GM12872 (cell line): ENCODE measurements at regions not wholly inside any gene's neighbourhood (a gene's known extent, or its start where the extent isn't known, plus 50 kb on each side); places are given as distances from the start of the nearest gene placed in this dataset.

Experiments
- TF ChIP-seq, protein P1 (sequence below): IDR thresholded peaks from 3 replicates; pipeline ENCODE4 v1.5.1; 2011; ENCODE audit warnings: low read depth, mild to moderate bottlenecking, low read length, moderate library complexity; ENCODE audit not compliant: insufficient read depth

DNA sequence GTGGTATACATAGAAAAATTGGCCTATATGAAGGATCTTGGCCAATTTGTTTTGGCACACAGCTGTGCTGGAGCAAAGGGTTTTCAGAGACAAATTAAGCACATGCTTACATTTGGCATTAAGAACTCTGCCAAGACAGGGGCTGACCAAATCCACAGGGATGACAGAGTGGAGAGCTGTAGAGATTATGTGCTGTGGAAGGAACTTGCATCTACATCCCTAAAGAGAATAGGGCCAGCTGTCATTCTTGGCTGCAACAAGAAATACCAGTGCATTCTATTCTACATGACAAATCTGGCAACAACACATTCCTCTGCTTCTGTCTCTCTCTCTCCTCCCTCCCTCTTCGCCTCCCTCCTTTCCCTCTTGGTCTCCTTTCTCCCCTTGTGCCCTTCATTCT, 75.6 kb downstream of the POM121L12 start:
- TF ChIP-seq, protein P1, sequence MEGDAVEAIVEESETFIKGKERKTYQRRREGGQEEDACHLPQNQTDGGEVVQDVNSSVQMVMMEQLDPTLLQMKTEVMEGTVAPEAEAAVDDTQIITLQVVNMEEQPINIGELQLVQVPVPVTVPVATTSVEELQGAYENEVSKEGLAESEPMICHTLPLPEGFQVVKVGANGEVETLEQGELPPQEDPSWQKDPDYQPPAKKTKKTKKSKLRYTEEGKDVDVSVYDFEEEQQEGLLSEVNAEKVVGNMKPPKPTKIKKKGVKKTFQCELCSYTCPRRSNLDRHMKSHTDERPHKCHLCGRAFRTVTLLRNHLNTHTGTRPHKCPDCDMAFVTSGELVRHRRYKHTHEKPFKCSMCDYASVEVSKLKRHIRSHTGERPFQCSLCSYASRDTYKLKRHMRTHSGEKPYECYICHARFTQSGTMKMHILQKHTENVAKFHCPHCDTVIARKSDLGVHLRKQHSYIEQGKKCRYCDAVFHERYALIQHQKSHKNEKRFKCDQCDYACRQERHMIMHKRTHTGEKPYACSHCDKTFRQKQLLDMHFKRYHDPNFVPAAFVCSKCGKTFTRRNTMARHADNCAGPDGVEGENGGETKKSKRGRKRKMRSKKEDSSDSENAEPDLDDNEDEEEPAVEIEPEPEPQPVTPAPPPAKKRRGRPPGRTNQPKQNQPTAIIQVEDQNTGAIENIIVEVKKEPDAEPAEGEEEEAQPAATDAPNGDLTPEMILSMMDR = no peak

DNA sequence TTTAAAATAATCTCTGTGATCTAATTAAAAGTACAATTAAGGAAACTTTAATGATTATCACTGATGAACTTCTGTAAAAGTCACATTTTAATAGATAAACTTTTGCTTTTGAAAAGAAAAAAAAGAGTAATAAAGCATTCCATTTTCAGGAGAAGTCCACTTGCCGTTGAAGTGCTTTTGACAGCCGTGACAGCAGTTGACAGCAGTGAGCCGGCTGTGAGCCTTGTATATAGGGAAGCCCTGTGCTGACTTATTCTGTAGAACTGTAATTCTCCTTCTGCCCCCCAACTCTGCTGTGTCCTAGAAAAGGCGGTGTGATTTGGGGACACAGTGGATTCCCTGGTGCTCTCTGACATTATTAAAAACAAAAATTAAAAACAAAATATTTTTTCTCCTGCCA, 78.0 kb downstream of the POM121L12 start:
- TF ChIP-seq, protein P1 = no peak

DNA sequence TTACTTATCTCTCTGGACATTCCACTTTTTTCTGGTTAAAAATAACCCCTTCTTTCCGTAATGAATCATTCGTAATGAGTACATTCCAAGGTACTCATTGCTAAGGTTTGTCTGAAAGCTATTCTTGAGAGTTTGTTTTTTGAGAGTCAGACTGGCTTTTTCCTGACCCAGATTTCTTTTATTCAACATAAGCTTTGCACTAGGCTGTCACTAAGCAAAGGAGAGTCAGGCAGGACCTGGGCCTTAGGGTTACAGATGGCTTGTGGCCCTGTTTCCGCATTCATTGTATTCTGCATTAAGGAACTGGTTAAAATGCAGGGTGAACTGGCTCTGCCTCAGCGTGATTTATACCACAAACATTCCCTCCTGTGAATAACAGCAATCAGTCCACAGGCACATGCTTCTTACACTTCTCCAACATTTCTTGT, 84.1 kb downstream of the POM121L12 start:
- TF ChIP-seq, protein P1 = no peak

DNA sequence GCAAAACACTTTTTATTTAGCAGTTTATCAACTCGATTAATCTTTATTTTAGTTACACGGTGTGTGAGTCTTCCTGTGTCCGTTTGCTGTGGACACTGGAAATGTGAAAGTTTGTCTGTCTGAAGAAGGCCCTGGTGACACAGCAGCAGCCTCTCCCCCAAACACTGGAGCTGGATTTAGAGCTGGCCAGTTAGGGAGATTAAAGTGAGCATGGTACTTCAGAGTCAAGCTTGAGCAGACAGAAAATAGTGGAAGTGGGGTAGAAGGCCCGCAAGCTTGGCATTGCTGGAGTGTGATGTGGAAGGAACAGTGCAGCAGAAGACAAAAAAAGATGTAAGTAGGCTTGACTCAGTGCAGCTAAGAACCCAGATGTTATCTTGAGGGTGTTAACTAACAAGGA, 85.9 kb downstream of the POM121L12 start:
- TF ChIP-seq, protein P1 = no peak

DNA sequence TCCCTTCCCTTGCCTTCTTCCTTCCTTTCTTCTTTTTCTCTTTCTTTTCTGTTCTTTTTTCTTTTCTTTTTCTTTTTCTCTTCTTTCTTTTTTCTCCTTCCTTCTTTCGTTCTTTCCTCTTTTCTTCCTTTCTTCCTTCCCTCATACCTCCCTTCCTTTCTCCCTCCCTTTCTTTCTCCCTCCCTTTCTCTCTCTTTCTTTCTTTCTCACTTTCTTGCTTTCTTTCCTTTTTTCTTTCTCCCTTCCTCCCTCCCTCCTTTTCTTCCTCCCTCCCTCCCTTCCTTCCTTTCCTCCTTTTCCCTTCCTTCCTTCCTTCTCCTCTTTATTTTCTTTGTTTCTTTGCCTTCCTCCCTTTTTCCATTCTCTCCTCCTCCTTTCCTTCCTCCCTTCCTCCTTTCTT, 96.3 kb downstream of the POM121L12 start:
- TF ChIP-seq, protein P1 = no peak

DNA sequence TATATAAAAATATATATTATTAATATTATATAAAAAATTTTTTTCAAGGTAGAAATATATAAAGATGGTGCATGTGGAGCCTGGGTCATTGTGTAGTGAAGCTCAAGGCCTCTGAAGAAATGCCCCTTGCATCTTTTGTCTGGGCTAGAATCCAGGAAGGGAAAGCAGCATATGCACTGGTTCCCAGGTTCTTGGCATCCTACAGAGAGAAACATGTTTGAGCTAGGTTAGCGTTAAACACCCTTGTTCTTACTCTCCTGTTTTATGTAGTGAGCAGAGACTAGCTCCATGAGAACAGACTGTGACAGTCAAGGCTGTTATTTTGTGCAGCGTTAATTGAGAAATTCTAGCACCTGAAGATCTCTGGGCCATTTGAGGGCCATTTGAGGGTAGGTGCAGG, 116.1 kb downstream of the POM121L12 start:
- TF ChIP-seq, protein P1 = no peak

DNA sequence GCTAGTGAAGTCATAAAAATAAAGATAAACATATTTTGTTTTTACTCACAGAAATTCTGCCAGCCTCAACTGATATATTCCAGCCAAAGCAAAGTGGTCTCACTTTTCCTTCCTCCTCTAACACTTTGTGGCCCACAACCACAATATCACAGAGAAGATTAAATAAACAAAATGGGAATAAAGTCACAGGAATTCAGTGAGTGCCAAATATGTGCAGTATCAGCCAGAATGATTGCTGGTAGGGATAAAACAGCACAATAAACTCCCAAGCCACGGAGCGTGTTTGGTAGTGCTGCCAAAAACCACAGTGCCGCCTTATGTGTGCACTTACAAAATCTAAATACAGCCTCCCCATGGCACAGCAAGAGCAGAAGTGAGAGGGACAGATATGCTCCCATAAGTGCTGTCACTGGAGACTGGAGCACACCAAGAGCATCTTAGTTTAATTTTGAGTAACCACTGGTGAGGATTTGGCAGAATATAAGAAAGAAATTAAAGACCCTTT, 155.8 kb downstream of the POM121L12 start:
- TF ChIP-seq, protein P1 = no peak
